Duodenal mucosa (tissue), 2 donors: ENCODE measurements at regions not wholly inside any gene's neighbourhood (a gene's known extent, or its start where the extent isn't known, plus 50 kb on each side); places are given as distances from the start of the nearest gene placed in this dataset.

ENCODE experiments used
- H3K27ac ChIP-seq: one replicate; pipeline ENCODE4 v1.7.0; 2013; ENCODE audit warnings: low read depth, low read length
- H3K27me3 ChIP-seq, 2 donors: one replicate each; pipeline ENCODE4 v1.7.0; 2013; ENCODE audit warnings: low read length in 2 of 2, control low read depth in 1 of 2; ENCODE audit not compliant: insufficient read depth in 2 of 2, control insufficient read depth in 1 of 2
- H3K36me3 ChIP-seq, 2 donors: one replicate each; pipeline ENCODE4 v1.7.0; 2013; ENCODE audit warnings: low read length in 2 of 2, control low read depth in 1 of 2; ENCODE audit not compliant: insufficient read depth in 2 of 2, control insufficient read depth in 1 of 2
- H3K4me1 ChIP-seq, 2 donors: one replicate each; pipeline ENCODE4 v1.7.0; 2013; ENCODE audit warnings: low read length in 2 of 2, control low read depth in 1 of 2; ENCODE audit not compliant: insufficient read depth in 2 of 2, control insufficient read depth in 1 of 2
- H3K4me3 ChIP-seq, 2 donors: one replicate each; pipeline ENCODE4 v1.7.0; 2013; ENCODE audit warnings: low read length in 2 of 2, low read depth in 1 of 2
- H3K9ac ChIP-seq, 2 donors: one replicate each; pipeline ENCODE4 v1.7.0; 2013; ENCODE audit warnings: low read length in 2 of 2, low read depth in 1 of 2
- H3K9me3 ChIP-seq, 2 donors: one replicate each; pipeline ENCODE4 v1.7.0; 2013; ENCODE audit warnings: low read length in 2 of 2, control low read depth in 1 of 2; ENCODE audit not compliant: control insufficient read depth in 1 of 2

DNA sequence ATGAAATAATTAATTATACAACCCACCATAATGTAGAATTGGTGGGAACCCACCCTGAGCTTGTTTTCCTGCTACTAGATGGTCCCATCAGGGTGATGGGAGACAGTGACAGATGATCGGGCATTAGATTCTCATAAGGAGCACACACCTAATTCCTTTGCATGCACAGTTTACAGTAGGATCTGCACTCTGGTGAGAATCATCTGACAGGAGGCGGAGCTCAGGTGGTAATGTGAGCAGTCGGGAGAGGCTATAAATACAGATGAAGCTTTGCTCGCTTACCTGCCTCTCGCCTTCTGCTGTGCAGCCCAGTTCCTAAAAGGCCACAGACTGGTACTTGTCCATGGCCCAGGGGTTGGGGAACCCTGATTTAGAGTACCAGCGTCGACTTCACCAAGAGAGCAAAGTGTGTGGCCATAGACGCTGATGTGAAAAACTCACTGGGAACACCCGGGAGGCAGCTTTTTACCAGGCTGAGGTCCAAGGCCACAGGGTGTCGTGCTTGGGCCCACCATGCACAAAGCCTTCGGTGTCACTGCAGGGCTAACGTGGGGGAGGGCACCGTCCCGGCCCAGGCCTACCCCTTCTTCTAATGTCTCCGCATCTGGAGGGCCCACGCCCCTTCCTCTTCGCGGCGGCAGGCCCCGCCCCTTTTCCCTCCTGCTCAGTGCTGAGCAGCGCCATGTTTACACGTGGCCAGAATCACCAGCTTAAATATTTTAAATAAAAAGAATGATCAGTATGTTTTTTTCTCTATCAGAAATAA lies 296.8 kb upstream of the HDAC4 start:
- no peaks in the 10 kb centered on the region for H3K27me3 ChIP-seq
- no peak overlapping the region for H3K27ac ChIP-seq
- no peaks in the 10 kb centered on the region for H3K4me1 ChIP-seq
- H3K9me3 ChIP-seq, result no peaks in the 10 kb centered on the region
- no peak overlapping the region for H3K4me3 ChIP-seq
- H3K36me3 ChIP-seq, result no peaks in the 10 kb centered on the region
- no peak overlapping the region for H3K9ac ChIP-seq

DNA sequence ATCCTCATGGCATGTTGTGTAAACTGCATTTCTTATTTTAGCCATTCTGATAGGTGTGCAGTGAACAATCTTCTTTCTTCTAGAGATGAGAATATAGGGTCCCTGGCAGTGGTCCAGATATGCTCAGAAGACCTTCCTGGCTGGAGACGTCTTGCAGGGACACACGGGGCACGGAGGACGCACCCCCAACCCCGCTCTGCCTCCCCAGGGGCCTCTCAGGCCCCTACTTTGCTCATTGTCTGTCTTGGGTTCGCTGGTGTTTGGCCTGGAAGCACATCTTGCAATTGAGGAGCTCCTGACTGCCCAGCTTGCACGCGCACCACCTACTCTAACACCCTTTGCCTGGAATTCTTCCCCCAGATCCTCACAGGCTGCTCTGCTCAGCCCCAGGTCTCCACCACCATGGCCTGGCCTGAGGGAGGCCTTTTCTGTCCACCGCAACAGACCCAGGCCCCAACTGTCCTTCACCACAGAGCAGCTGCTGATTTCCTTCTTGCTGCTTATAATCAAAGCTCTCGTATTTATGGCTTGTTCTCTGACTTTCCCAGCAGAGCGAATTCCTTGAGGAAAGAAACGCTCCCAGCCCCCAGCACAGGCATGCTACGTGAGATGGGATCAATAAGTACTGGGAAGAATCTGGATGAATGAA lies 295.9 kb upstream of the HDAC4 start:
- H3K4me3 ChIP-seq, result no peak overlapping the region
- no peak overlapping the region for H3K27ac ChIP-seq
- no peaks in the 10 kb centered on the region for H3K36me3 ChIP-seq
- no peaks in the 10 kb centered on the region for H3K9me3 ChIP-seq
- H3K27me3 ChIP-seq, result no peaks in the 10 kb centered on the region
- no peaks in the 10 kb centered on the region for H3K4me1 ChIP-seq
- no peak overlapping the region for H3K9ac ChIP-seq

DNA sequence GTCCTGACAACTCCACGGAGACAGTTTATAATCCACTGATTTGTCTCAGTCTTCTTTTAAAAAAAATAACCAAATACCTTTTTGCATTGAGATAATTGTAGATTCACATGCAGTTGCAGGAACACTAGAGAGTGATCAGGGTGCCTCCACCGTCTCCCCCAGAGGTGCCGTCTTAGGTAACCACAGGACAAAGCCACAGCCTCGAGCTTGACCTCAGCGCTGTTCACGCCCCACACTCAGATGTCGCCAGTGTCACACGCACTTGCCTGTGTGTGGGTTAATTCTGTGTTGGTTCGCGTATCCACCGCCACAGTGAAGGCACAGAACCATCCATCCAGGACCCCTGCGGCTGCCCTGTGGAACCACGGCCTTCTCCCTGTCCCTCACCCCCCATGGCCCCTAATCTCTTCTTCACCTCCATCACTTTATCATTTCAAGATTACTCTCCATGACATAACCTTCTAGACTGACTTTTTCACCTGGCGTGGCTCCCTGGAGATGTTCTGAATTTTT lies 295.0 kb upstream of the HDAC4 start:
- H3K9me3 ChIP-seq, result no peaks in the 10 kb centered on the region
- no peaks in the 10 kb centered on the region for H3K36me3 ChIP-seq
- no peak overlapping the region for H3K4me3 ChIP-seq
- H3K27ac ChIP-seq, result no peak overlapping the region
- H3K4me1 ChIP-seq, result no peaks in the 10 kb centered on the region
- no peaks in the 10 kb centered on the region for H3K27me3 ChIP-seq
- H3K9ac ChIP-seq, result no peak overlapping the region

DNA sequence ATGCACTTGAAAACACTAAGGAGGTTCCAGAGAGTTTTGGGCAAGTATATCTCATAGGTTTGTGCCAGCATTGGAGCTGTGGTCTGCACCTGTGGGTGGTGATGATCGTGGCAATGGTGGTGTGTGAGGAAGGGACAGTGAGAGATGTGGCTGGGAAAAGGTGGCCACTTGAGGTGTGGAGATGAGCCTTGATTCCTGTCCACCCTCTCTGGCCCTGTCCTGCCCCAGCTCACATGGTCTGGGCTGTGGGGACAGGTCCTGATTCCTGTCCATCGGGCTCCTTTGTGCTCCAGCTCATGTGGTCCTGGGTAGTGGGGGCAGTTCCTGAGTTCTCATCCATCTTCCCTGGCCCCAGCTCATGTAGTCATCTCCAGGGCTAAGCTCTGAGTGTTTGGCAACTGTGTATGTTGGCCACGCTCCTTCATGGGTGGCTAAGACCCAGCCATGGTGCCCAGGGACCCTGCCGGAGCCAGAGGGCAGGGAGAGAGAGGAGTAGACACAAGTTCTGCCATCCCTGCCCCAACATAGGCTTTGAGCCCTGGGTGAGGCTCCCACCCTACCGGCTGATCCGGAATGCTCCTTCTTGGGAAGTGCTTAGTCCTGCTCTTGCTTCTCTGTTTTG lies 294.4 kb upstream of the HDAC4 start:
- H3K4me3 ChIP-seq, result no peak overlapping the region
- H3K27me3 ChIP-seq, result no peaks in the 10 kb centered on the region
- H3K9ac ChIP-seq, result no peak overlapping the region
- H3K9me3 ChIP-seq, result no peaks in the 10 kb centered on the region
- no peaks in the 10 kb centered on the region for H3K4me1 ChIP-seq
- H3K36me3 ChIP-seq, result no peaks in the 10 kb centered on the region
- H3K27ac ChIP-seq, result no peak overlapping the region

DNA sequence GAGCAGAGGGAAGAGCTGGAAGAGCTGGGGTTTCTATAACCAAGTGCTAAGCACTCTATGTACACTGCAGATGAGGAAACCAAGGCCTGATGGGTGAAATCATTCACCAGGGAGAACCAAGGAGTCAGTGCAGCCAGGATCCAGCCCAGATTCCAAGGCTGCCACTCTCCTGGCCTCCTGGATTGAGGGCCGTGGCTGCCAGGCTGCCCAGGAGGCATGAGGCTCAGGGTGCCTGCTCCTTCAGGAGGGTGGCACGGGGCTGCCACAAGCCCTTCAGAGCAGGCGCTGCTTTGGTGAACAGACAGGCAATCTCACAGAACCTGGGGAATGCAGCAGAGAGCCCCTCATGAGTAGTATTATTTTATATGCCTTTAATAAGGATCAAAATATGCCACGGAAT lies 293.7 kb upstream of the HDAC4 start:
- Histone ChIP-seq H3K9ac (no peak overlapping the region), H3K4me3 (no peak overlapping the region), H3K27ac (no peak overlapping the region), H3K9me3 (no peaks in the 10 kb centered on the region), H3K36me3 (no peaks in the 10 kb centered on the region), H3K27me3 (no peaks in the 10 kb centered on the region), H3K4me1 (no peaks in the 10 kb centered on the region)

DNA sequence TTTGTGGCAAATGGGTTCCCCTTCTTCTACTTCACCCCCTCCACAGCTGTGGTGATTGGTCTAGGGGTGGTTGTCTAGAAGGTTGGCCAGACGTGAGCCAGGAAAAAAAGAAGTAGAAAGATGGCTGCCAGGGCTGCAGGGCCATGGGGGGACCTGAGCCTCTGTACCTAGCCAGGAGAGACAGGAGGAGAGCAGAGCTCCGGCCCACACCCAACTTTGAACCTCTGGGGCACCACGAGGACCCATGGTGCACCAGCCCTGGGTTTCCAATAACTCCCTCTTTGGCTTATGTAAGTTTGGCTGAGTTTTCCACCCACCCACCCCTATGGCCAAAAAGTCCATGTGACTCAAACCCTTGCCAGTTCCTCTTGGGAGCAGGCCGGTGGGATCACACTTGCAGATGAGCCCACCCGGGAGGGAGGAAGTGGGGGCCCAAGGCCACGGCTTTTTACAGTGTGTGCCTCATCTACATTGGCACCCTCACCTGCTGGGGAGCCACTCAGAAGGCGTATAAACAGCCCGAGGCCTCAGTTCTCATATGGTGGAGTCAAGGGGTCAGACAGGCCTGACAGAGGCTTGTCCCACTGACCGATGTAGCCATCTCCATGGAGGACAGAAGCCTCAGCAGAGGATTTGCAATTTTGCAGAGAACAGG lies 293.1 kb upstream of the HDAC4 start:
- H3K9me3 ChIP-seq, result no peaks in the 10 kb centered on the region
- H3K4me1 ChIP-seq, result no peaks in the 10 kb centered on the region
- no peak overlapping the region for H3K9ac ChIP-seq
- H3K27me3 ChIP-seq, result no peaks in the 10 kb centered on the region
- no peaks in the 10 kb centered on the region for H3K36me3 ChIP-seq
- no peak overlapping the region for H3K27ac ChIP-seq
- no peak overlapping the region for H3K4me3 ChIP-seq

DNA sequence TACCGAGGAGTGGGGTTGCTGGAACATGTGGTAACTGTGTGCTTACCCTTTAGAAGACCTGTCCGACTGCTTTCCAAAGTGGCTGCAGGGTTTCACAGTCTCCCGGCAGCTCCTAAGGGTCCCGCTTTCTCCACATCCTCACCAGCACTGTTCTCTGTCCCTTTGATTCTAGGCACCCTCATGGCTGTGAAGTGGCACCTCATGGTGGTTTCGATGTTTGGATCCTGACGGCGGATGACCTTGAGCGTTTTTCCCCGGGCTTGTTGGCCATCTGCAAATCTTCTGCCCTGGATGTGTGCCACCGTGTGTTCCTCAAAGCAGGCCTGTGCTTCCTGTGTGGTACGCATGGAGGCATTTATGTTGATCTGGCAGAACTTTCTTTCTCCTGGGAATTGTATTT lies 292.5 kb upstream of the HDAC4 start:
- H3K9ac ChIP-seq, result no peak overlapping the region
- no peak overlapping the region for H3K4me3 ChIP-seq
- no peaks in the 10 kb centered on the region for H3K9me3 ChIP-seq
- H3K36me3 ChIP-seq, result no peaks in the 10 kb centered on the region
- no peaks in the 10 kb centered on the region for H3K4me1 ChIP-seq
- no peaks in the 10 kb centered on the region for H3K27me3 ChIP-seq
- no peak overlapping the region for H3K27ac ChIP-seq

DNA sequence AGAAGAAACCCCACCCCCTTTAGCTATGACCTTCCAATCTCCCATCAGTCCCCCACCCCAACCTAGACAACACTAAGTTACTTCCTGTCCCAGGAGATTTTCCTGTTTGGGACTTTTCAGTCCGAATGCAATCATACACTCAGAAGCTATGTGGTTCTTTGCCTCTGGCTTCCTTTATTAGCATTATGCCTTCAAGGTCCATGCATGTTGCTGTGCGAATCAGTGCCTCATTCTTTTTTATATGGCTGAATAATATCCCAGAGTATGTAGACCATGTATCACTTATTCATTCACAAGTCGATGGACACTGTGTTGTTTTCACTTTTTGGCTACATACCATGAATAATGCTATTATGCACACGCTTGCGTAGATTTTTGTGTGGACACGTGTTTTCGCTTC lies 292.1 kb upstream of the HDAC4 start:
- H3K27ac ChIP-seq, result no peak overlapping the region
- no peaks in the 10 kb centered on the region for H3K4me1 ChIP-seq
- H3K36me3 ChIP-seq, result no peaks in the 10 kb centered on the region
- H3K9ac ChIP-seq, result no peak overlapping the region
- no peaks in the 10 kb centered on the region for H3K9me3 ChIP-seq
- H3K4me3 ChIP-seq, result no peak overlapping the region
- H3K27me3 ChIP-seq, result no peaks in the 10 kb centered on the region

DNA sequence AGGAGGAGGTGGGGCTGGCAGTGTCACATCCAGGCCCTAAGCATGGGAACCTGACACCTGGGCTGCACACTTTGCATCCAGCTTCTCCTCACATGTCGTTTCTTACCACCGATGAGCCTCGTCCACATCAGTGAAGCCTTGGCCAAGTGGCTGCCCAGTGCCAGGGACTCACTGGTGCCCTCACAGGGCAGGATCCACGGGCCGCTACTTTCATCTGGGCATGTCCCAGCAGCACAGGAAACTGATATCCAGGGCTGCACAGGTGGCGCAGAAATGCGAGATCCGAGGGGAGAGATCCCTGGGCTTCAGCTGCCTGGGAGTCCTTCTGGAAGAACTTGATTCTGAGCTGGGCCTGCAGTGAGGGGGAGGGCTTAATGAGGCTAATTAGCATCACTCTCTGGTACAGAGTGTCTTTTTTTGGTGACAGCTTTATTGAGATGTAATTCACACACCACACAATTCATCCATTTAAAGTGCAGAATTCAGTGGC lies 291.6 kb upstream of the HDAC4 start:
- no peaks in the 10 kb centered on the region for H3K27me3 ChIP-seq
- no peak overlapping the region for H3K9ac ChIP-seq
- no peaks in the 10 kb centered on the region for H3K36me3 ChIP-seq
- no peak overlapping the region for H3K27ac ChIP-seq
- no peaks in the 10 kb centered on the region for H3K4me1 ChIP-seq
- H3K4me3 ChIP-seq, result no peak overlapping the region
- no peaks in the 10 kb centered on the region for H3K9me3 ChIP-seq

DNA sequence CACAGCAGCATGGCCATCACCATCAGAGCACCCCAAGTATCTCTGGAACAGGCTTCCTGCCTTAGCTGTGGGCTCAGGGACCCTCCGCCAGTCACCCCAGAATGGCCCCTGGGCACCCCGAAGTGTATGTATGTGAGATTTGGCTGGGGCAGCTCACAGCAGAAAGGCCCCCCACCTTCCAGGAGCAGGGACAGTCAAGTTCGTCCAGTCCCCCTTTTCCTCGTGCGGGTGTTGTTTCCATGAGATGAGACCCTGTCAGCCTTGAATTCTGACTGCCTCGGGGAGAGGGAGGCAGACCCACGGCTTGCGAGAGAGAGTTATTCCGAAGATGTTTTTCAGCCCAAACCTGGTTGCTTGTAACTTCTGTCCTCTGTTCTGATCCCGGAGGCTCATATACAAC lies 290.9 kb upstream of the HDAC4 start:
- no peaks in the 10 kb centered on the region for H3K4me1 ChIP-seq
- H3K4me3 ChIP-seq, result no peak overlapping the region
- H3K9ac ChIP-seq, result no peak overlapping the region
- no peaks in the 10 kb centered on the region for H3K36me3 ChIP-seq
- H3K9me3 ChIP-seq, result no peaks in the 10 kb centered on the region
- no peaks in the 10 kb centered on the region for H3K27me3 ChIP-seq
- H3K27ac ChIP-seq, result no peak overlapping the region
